NB4 (cell line): ENCODE measurements at regions not wholly inside any gene's neighbourhood (a gene's known extent, or its start where the extent isn't known, plus 50 kb on each side); places are given as distances from the start of the nearest gene placed in this dataset.

ENCODE experiments used
- DNase-seq: peaks from one replicate; pipeline ENCODE4 v3.0.0; 2010; ENCODE audit warnings: low read depth
- H3K4me3 ChIP-seq: one replicate; pipeline ENCODE4 v1.5.1; 2011; ENCODE audit warnings: mild to moderate bottlenecking, low read depth, low read length, moderate library complexity
- CTCF ChIP-seq: IDR thresholded peaks from one replicate; pipeline ENCODE4 v1.5.1; 2012; ENCODE audit warnings: low read depth, low read length
- MAX ChIP-seq: IDR thresholded peaks from 2 replicates; pipeline ENCODE4 v1.6.1; 2011; ENCODE audit warnings: low read depth, low read length
- MYC ChIP-seq: IDR thresholded peaks from 2 replicates; pipeline ENCODE4 v1.6.1; 2011; ENCODE audit warnings: low read depth, low read length
- POLR2A ChIP-seq: IDR thresholded peaks from 2 replicates; pipeline ENCODE4 v1.6.1; 2011; ENCODE audit warnings: mild to moderate bottlenecking; ENCODE audit not compliant: insufficient read length; ENCODE audit errors: extremely low read depth

GRCh38 chr19:30711296-30711695 lies 339.1 kb downstream of the ZNF536 start:
- no peak for TF ChIP-seq MAX
- no peak for TF ChIP-seq MYC
- TF ChIP-seq CTCF: no peak
- TF ChIP-seq POLR2A: no peak
- DNase-seq: no peak
- no peak overlapping the region for H3K4me3 ChIP-seq

- no peak for DNase-seq
- TF ChIP-seq MAX (no peak), CTCF (no peak), MYC (no peak), POLR2A (no peak)
- H3K4me3 ChIP-seq: no peak overlapping the region
These were observed 338.5 kb downstream of the ZNF536 start for GRCh38 chr19:30710721-30711120.

GRCh38 chr19:30708416-30709178 lies 336.4 kb downstream of the ZNF536 start:
- TF ChIP-seq CTCF (no peak), MYC (no peak), POLR2A (no peak), MAX (no peak)
- H3K4me3 ChIP-seq: no peak overlapping the region
- DNase-seq: no peak

GRCh38 chr19:30704771-30705330 lies 332.7 kb downstream of the ZNF536 start:
- DNase-seq: no peak
- no peak overlapping the region for H3K4me3 ChIP-seq
- TF ChIP-seq MAX (no peak), POLR2A (no peak), CTCF (no peak), MYC (no peak)

GRCh38 chr19:30703645-30704044 lies 331.5 kb downstream of the ZNF536 start:
- TF ChIP-seq POLR2A: no peak
- TF ChIP-seq MAX: no peak
- no peak for TF ChIP-seq MYC
- no peak for TF ChIP-seq CTCF
- H3K4me3 ChIP-seq: no peak overlapping the region

More at GRCh38 chr19:30703645-30704044, 331.5 kb downstream of the ZNF536 start:
- DNase-seq: no peak
